ENCODE measurements at regions not wholly inside any gene's neighbourhood (a gene's known extent, or its start where the extent isn't known, plus 50 kb on each side); places are given as distances from the start of the nearest gene placed in this dataset.
"Not testable (repeated sequence)": the region's sequence is repeated elsewhere in the genome, so short reads cannot be mapped to it uniquely, and the experiment has no call there.

GRCh38 chr19:56978023-56978565, 137.6 kb upstream of the PEG3 start:
- TF ChIP-seq MXI1 (conservative IDR thresholded peaks at IDR 0.05; ENCODE audit: poor library complexity, severe bottlenecking) (no peak), REST (IDR thresholded peaks at IDR 0.05; ENCODE audit: borderline replicate concordance) (no peak), SMC3 (conservative IDR thresholded peaks at IDR 0.05; ENCODE audit: poor library complexity) (no peak), POLR2AphosphoS5 (IDR thresholded peaks at IDR 0.05) (no peak), EP300 (conservative IDR thresholded peaks at IDR 0.05; ENCODE audit: poor library complexity, severe bottlenecking) (no peak), RAD21 (conservative IDR thresholded peaks at IDR 0.05) (no peak), TAF1 (IDR thresholded peaks at IDR 0.05; ENCODE audit: low read depth) (no peak), EZH2 (IDR thresholded peaks at IDR 0.05; ENCODE audit: borderline replicate concordance, insufficient read depth, low read length, poor library complexity, severe bottlenecking) (no peak)
- TF ChIP-seq, protein P1, sequence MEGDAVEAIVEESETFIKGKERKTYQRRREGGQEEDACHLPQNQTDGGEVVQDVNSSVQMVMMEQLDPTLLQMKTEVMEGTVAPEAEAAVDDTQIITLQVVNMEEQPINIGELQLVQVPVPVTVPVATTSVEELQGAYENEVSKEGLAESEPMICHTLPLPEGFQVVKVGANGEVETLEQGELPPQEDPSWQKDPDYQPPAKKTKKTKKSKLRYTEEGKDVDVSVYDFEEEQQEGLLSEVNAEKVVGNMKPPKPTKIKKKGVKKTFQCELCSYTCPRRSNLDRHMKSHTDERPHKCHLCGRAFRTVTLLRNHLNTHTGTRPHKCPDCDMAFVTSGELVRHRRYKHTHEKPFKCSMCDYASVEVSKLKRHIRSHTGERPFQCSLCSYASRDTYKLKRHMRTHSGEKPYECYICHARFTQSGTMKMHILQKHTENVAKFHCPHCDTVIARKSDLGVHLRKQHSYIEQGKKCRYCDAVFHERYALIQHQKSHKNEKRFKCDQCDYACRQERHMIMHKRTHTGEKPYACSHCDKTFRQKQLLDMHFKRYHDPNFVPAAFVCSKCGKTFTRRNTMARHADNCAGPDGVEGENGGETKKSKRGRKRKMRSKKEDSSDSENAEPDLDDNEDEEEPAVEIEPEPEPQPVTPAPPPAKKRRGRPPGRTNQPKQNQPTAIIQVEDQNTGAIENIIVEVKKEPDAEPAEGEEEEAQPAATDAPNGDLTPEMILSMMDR (IDR thresholded peaks at IDR 0.05; ENCODE audit: poor library complexity, severe bottlenecking) = no peak
- H3F3A ChIP-seq (ENCODE audit: insufficient read depth, low read length, poor library complexity, severe bottlenecking) = no peaks in the 10 kb centered on the region
- no peak overlapping the region for H2AFZ ChIP-seq (ENCODE audit: low read depth, low read length)
- no peak overlapping the region for H3K9ac ChIP-seq (ENCODE audit: low read length)
- no peak overlapping the region for H3K4me2 ChIP-seq (ENCODE audit: low read length)
- H3K27me3 ChIP-seq (ENCODE audit: insufficient read depth, low read depth, low read length) = no peaks in the 10 kb centered on the region
- no peak overlapping the region for H3K4me3 ChIP-seq (ENCODE audit: low read length)
- H4K20me1 ChIP-seq (ENCODE audit: insufficient read depth) = no peaks in the 10 kb centered on the region
- no peaks in the 10 kb centered on the region for H3K79me2 ChIP-seq (replicated peaks; ENCODE audit: insufficient read depth, low read length)
- no peaks in the 10 kb centered on the region for H3K36me3 ChIP-seq (ENCODE audit: insufficient read depth, low read length)
- peaks cover 5% of the 10 kb centered on the region for H3K9me3 ChIP-seq (ENCODE audit: low read length)
- H3K9me2 ChIP-seq (ENCODE audit: insufficient read depth, low read length) = no peaks in the 10 kb centered on the region
- no peak overlapping the region for H3K27ac ChIP-seq (ENCODE audit: low read length)

GRCh38 chr19:56980326-56980725, 139.5 kb upstream of the USP29 start:
- H4K20me1 ChIP-seq (ENCODE audit: insufficient read depth); H3K9me3 ChIP-seq (ENCODE audit: low read length); H3K4me3 ChIP-seq (ENCODE audit: low read length): not testable (repeated sequence)

DNA sequence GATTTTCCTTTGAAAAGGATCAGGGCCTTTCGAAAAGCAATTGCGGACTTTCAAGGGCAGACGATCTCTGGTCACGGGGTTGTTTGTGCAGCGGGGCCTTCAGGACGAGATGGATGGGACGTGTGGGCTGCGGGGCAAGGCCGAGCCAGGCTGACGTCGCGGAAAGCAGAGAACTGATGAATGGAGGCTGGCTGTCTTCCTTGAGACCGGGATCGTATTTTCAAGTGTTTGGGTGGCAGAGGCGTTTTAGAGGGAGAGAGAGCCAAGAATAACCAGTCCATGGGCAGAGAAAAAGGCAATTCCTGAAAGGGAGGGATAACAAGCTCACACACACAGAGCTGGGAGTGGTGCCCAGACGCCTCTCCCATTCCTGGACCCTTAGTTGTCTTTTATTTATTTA, 138.9 kb upstream of the USP29 start:
- no peak overlapping the region for H2AFZ ChIP-seq (ENCODE audit: low read depth, low read length)
- peaks cover 5% of the 10 kb centered on the region for H3K9me3 ChIP-seq (ENCODE audit: low read length)
- H3K36me3 ChIP-seq (ENCODE audit: insufficient read depth, low read length) = no peaks in the 10 kb centered on the region
- H3F3A ChIP-seq (ENCODE audit: insufficient read depth, low read length, poor library complexity, severe bottlenecking) = no peaks in the 10 kb centered on the region
- no peak overlapping the region for H3K4me2 ChIP-seq (ENCODE audit: low read length)
- TF ChIP-seq, protein P1 (IDR thresholded peaks at IDR 0.05; ENCODE audit: poor library complexity, severe bottlenecking) = no peak
- TF ChIP-seq EZH2 (IDR thresholded peaks at IDR 0.05; ENCODE audit: borderline replicate concordance, insufficient read depth, low read length, poor library complexity, severe bottlenecking) = no peak
- no peak for TF ChIP-seq RAD21 (conservative IDR thresholded peaks at IDR 0.05)
- TF ChIP-seq REST (IDR thresholded peaks at IDR 0.05; ENCODE audit: borderline replicate concordance) = no peak
- no peak for TF ChIP-seq EP300 (conservative IDR thresholded peaks at IDR 0.05; ENCODE audit: poor library complexity, severe bottlenecking)
- TF ChIP-seq SMC3 (conservative IDR thresholded peaks at IDR 0.05; ENCODE audit: poor library complexity) = no peak
- no peak for TF ChIP-seq TAF1 (IDR thresholded peaks at IDR 0.05; ENCODE audit: low read depth)
- no peak for TF ChIP-seq MXI1 (conservative IDR thresholded peaks at IDR 0.05; ENCODE audit: poor library complexity, severe bottlenecking)
- no peaks in the 10 kb centered on the region for H3K79me2 ChIP-seq (replicated peaks; ENCODE audit: insufficient read depth, low read length)
- no peaks in the 10 kb centered on the region for H3K9me2 ChIP-seq (ENCODE audit: insufficient read depth, low read length)
- no peak overlapping the region for H3K27ac ChIP-seq (ENCODE audit: low read length)
- no peaks in the 10 kb centered on the region for H3K27me3 ChIP-seq (ENCODE audit: insufficient read depth, low read depth, low read length)
- H3K9ac ChIP-seq (ENCODE audit: low read length) = no peak overlapping the region
- no peak overlapping the region for H3K4me3 ChIP-seq (ENCODE audit: low read length)
- no peaks in the 10 kb centered on the region for H4K20me1 ChIP-seq (ENCODE audit: insufficient read depth)

More at GRCh38 chr19:56980326-56980725, 139.5 kb upstream of the USP29 start:
- H3K36me3 ChIP-seq (ENCODE audit: insufficient read depth, low read length); H3K27ac ChIP-seq (ENCODE audit: low read length); H3K27me3 ChIP-seq (ENCODE audit: insufficient read depth, low read depth, low read length); H3K9ac ChIP-seq (ENCODE audit: low read length); H3K79me2 ChIP-seq (replicated peaks; ENCODE audit: insufficient read depth, low read length); H3K9me2 ChIP-seq (ENCODE audit: insufficient read depth, low read length); H3K4me2 ChIP-seq (ENCODE audit: low read length); H3F3A ChIP-seq (ENCODE audit: insufficient read depth, low read length, poor library complexity, severe bottlenecking); H2AFZ ChIP-seq (ENCODE audit: low read depth, low read length): not testable (repeated sequence)
